ENCODE measurements at regions not wholly inside any gene's neighbourhood (a gene's known extent, or its start where the extent isn't known, plus 50 kb on each side); places are given as distances from the start of the nearest gene placed in this dataset.

GRCh38 chr6:156701966-156702365 is 75.2 kb upstream of the ARID1B start:
- POLR2A ChIA-PET, result interaction anchor here (1.1 kb wide), 1 partner anchor 77 kb away, joined by 3 read pairs; no protein-coding TSS in a partner anchor
- CTCF ChIA-PET, result interaction anchor here (1.0 to 1.8 kb wide), 4 partner anchors 8 to 12 kb away, joined by 3 to 5 read pairs (median 4); no protein-coding TSS in a partner anchor
- DNase-seq (ENCODE audit: extremely low spot score), result no peak
- TF ChIP-seq CTCF (IDR thresholded peaks at IDR 0.05; ENCODE audit: control extremely low read depth, extremely low read depth, low read depth, missing control alignments), result no peak

- no peak for DNase-seq (ENCODE audit: extremely low spot score)
- ChIA-PET CTCF (interaction anchor here (1.2 to 2.4 kb wide), 4 partner anchors 8 to 20 kb away, joined by 4 to 14 read pairs (median 6); no protein-coding TSS in a partner anchor), POLR2A (interaction anchor here (0.6 kb wide), 1 partner anchor 23 kb away, joined by 3 read pairs; no protein-coding TSS in a partner anchor)
- TF ChIP-seq CTCF (IDR thresholded peaks at IDR 0.05; ENCODE audit: control extremely low read depth, extremely low read depth, low read depth, missing control alignments), result no peak
Observed at GRCh38 chr6:156700440-156701057, 76.6 kb upstream of the ARID1B start.

- ChIA-PET CTCF (interaction anchor here (1.2 to 2.4 kb wide), 4 partner anchors 9 to 21 kb away, joined by 4 to 14 read pairs (median 6); no protein-coding TSS in a partner anchor), POLR2A (interaction anchor here (0.6 kb wide), 1 partner anchor 24 kb away, joined by 3 read pairs; no protein-coding TSS in a partner anchor)
- TF ChIP-seq CTCF (IDR thresholded peaks at IDR 0.05; ENCODE audit: control extremely low read depth, extremely low read depth, low read depth, missing control alignments), result no peak
- no peak for DNase-seq (ENCODE audit: extremely low spot score)
Observed at GRCh38 chr6:156699935-156700334, 77.2 kb upstream of the ARID1B start.

- CTCF ChIA-PET, result interaction anchor here (2.4 kb wide), 1 partner anchor 10 kb away, joined by 14 read pairs; no protein-coding TSS in a partner anchor
- no peak for DNase-seq (ENCODE audit: extremely low spot score)
Observed at GRCh38 chr6:156699017-156699421, 78.2 kb upstream of the ARID1B start.

GRCh38 chr6:156698239-156699016 is 78.8 kb upstream of the ARID1B start:
- TF ChIP-seq CTCF (IDR thresholded peaks at IDR 0.05; ENCODE audit: control extremely low read depth, extremely low read depth, low read depth, missing control alignments), result no peak
- ChIA-PET POLR2A (interaction anchor here (0.6 to 2.1 kb wide), 3 partner anchors 8 to 24 kb away, joined by 4 to 7 read pairs (median 5); no protein-coding TSS in a partner anchor), CTCF (interaction anchor here (1.2 to 2.4 kb wide), 2 partner anchors 10 to 28 kb away, joined by 3 to 14 read pairs; no protein-coding TSS in a partner anchor)
- DNase-seq (ENCODE audit: extremely low spot score), result peak; percentile 50

More at GRCh38 chr6:156699017-156699421, 78.2 kb upstream of the ARID1B start:
- POLR2A ChIA-PET, result interaction anchor here (2.1 kb wide), 1 partner anchor 9 kb away, joined by 5 read pairs; no protein-coding TSS in a partner anchor
- TF ChIP-seq CTCF (IDR thresholded peaks at IDR 0.05; ENCODE audit: control extremely low read depth, extremely low read depth, low read depth, missing control alignments), result no peak

GRCh38 chr6:156697225-156697830 is 79.8 kb upstream of the ARID1B start:
- DNase-seq (ENCODE audit: extremely low spot score), result no peak
- CTCF ChIA-PET, result interaction anchor here (0.7 to 1.2 kb wide), 4 partner anchors 8 to 37 kb away, joined by 3 read pairs; no protein-coding TSS in a partner anchor
- TF ChIP-seq CTCF (IDR thresholded peaks at IDR 0.05; ENCODE audit: control extremely low read depth, extremely low read depth, low read depth, missing control alignments), result no peak
- POLR2A ChIA-PET, result interaction anchor here (0.6 to 2.1 kb wide), 3 partner anchors 7 to 25 kb away, joined by 4 to 7 read pairs (median 5); no protein-coding TSS in a partner anchor

Data from GM10248 (cell line).